Transverse colon (tissue), 4 donors: ENCODE measurements at regions not wholly inside any gene's neighbourhood (a gene's known extent, or its start where the extent isn't known, plus 50 kb on each side); places are given as distances from the start of the nearest gene placed in this dataset.

Experiments used
- DNase-seq: peaks from one replicate; pipeline ENCODE4 v3.0.0-alpha.2; 2019
- H3K27ac ChIP-seq, 4 donors: fragments of 200-600 bp; sonication (generic); 2 replicates each; pipeline ENCODE4 v1.5.1; 2016 to 2018; ENCODE audit warnings: inconsistent platforms in 4 of 4
- H3K27me3 ChIP-seq: fragments of 200-600 bp; sonication (generic); 2 replicates; pipeline ENCODE4 v1.5.1; 2017; ENCODE audit warnings: inconsistent platforms
- H3K36me3 ChIP-seq, 4 donors: fragments of 200-600 bp; sonication (generic); 2 replicates each; pipeline ENCODE4 v1.5.1; 2017 to 2019; ENCODE audit warnings: inconsistent platforms in 4 of 4
- H3K4me1 ChIP-seq, 4 donors: fragments of 200-600 bp; sonication (generic); 2 replicates each; pipeline ENCODE4 v1.5.1; 2017 to 2020; ENCODE audit warnings: inconsistent platforms in 4 of 4
- H3K4me3 ChIP-seq, 4 donors: fragments of 200-600 bp; sonication (generic); 1 replicate in 1 of 4; 2 replicates in 3 of 4; pipeline versions ENCODE4 v1.5.1 to v1.6.1; 2017 to 2019; ENCODE audit warnings: inconsistent platforms in 4 of 4
- H3K9me3 ChIP-seq, 2 donors: fragments of 200-600 bp; sonication (generic); 2 replicates each; pipeline ENCODE4 v1.5.1; 2017 to 2019; ENCODE audit warnings: inconsistent platforms in 2 of 2
- EP300 ChIP-seq: sonication (generic); formaldehyde crosslinking; IDR thresholded peaks from one replicate; pipeline ENCODE4 v1.6.1; 2017; ENCODE audit warnings: antibody characterized with exemption, low read depth
- POLR2A ChIP-seq: fragments of 450-650 bp; IDR thresholded peaks from one replicate; pipeline ENCODE4 v1.6.1; 2016; ENCODE audit warnings: antibody characterized with exemption, mild to moderate bottlenecking, moderate library complexity
- POLR2AphosphoS5 ChIP-seq, 3 donors: sonication (generic); formaldehyde crosslinking; IDR thresholded peaks; one replicate each; pipeline ENCODE4 v1.6.1; 2016; ENCODE audit warnings: antibody characterized with exemption in 3 of 3
- WGBS, 2 donors: methylation state at CpG; one replicate each; pipeline ENCODE4 v1.1.5; 2018; ENCODE audit warnings: low coverage in 1 of 2; 5-methylcytosine and 5-hydroxymethylcytosine counted together
- in situ Hi-C, 4 donors: fragments of 200-750 bp; cut with MboI; loops; one replicate each; pipeline versions ENCODE4 v1.15.0 to v1.15.1; 2017; ENCODE audit warnings: low sequenced_read_pairs in 3 of 4, low pct_ligation_motif_present in 1 of 4, low pct_unique_long_range_greater_than_20kb in 1 of 4
- intact Hi-C: fragments of 100-400 bp; cut with DNase I; formaldehyde crosslinking; loops from one replicate; pipeline ENCODE4 v1.15.1; 2023; ENCODE audit warnings: low total_unique reads
- TF ChIP-seq, protein P1 (sequence below), 5 experiments: fragments of 200-600 bp in 3 of 5; fragments of 450-650 bp in 2 of 5; sonication (generic) in 3 of 5; IDR thresholded peaks; 1 replicate in 2 of 5; 2 replicates in 3 of 5; pipeline ENCODE4 v1.5.1; 2016 to 2017; ENCODE audit warnings: antibody characterized with exemption in 5 of 5, inconsistent platforms in 3 of 5, mild to moderate bottlenecking in 2 of 5, moderate library complexity in 1 of 5

DNA sequence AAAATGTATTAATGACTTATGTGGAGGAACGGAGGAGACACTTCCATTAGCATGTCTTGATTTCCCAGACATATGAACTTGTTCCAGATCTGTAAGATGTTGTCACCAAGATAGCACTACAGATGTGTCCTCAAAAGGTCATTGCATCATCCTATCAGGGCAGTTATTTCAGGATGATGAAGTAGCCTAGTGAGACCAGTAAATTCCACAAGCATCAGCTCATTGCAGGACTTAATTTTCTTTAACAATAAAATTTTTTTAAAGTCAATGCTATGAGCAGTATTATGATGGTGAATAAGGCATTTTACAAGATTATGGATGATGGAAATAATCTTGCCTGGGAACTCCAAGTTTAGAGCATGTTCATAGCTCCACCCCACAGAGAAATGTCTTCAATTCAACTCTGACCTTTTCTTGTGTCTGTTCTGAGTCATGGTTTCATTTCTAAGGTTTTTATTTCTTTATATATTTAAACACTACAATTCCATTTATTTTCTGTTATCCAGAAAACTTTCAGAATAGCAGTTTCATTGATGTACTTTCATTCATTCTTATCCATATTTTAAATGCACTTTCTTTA is 1203.3 kb upstream of the CELF2 start:
- Histone ChIP-seq H3K27me3 (no peaks in the 10 kb centered on the region), H3K4me1 (no peaks in the 10 kb centered on the region), H3K9me3 (peaks cover 7 to 10% of the 10 kb centered on the region in 2 donors), H3K36me3 (no peaks in the 10 kb centered on the region), H3K4me3 (no peak overlapping the region), H3K27ac (no peak overlapping the region)
- whole genome bisulfite sequencing, 2 donors, result 88 to 100% methylated on average over 1 of the region's 1 CpG
- no peak for DNase-seq
- in situ Hi-C loops (no loop called here), intact Hi-C loops (no loop called here)
- TF ChIP-seq, protein P1, sequence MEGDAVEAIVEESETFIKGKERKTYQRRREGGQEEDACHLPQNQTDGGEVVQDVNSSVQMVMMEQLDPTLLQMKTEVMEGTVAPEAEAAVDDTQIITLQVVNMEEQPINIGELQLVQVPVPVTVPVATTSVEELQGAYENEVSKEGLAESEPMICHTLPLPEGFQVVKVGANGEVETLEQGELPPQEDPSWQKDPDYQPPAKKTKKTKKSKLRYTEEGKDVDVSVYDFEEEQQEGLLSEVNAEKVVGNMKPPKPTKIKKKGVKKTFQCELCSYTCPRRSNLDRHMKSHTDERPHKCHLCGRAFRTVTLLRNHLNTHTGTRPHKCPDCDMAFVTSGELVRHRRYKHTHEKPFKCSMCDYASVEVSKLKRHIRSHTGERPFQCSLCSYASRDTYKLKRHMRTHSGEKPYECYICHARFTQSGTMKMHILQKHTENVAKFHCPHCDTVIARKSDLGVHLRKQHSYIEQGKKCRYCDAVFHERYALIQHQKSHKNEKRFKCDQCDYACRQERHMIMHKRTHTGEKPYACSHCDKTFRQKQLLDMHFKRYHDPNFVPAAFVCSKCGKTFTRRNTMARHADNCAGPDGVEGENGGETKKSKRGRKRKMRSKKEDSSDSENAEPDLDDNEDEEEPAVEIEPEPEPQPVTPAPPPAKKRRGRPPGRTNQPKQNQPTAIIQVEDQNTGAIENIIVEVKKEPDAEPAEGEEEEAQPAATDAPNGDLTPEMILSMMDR (IDR thresholded peaks at IDR 0.05), result no peak
- TF ChIP-seq POLR2AphosphoS5 (IDR thresholded peaks at IDR 0.05), result no peak
- no peak for TF ChIP-seq EP300
- TF ChIP-seq POLR2A, result no peak

DNA sequence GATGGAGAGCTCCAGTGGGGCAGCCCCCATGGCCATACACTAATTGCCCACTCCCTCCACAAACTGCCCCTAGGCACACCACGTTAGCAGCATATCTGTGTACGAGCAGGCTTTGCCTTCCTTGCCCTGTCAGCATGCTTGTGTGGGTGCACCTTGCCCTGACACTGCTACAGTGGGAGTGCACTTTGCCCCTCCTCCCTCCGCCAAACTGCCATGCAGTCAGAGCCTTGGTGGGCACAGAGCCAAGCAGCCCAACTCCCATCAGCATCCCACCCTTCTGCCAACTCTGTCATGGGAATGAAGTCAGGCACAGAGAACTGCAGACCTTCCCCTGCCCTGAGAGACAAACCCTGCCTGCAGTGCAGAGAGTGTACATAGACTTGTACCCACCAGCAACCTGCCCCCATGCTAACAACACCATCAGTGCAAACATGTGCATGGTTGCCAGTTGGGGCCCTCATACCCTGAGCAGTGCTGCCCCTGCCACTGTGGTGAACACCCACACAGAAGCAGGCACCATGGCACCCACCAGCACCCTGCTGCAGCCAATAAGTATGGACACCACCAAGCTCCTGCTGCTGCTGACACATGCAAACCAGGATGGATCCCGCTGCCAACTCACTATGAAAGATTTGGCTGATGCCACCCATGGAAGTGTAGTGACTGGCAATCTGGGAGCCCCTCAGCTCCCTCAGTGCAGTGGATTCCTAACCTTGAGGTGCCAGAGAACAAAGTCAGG is 1197.7 kb upstream of the CELF2 start:
- Histone ChIP-seq H3K9me3 (peaks cover 7 to 10% of the 10 kb centered on the region in 2 donors), H3K36me3 (no peaks in the 10 kb centered on the region), H3K27ac (no peak overlapping the region), H3K4me1 (no peaks in the 10 kb centered on the region), H3K27me3 (no peaks in the 10 kb centered on the region), H3K4me3 (no peak overlapping the region)
- in situ Hi-C loops (no loop called here), intact Hi-C loops (no loop called here)
- WGBS, 2 donors, result 70% methylated on average over 4 of the region's 4 CpGs; no CpG with 5 or more reads in 1 of the 2 donors
- TF ChIP-seq POLR2A, result no peak
- TF ChIP-seq, protein P1 (IDR thresholded peaks at IDR 0.05), result no peak
- no peak for TF ChIP-seq EP300
- TF ChIP-seq POLR2AphosphoS5 (IDR thresholded peaks at IDR 0.05), result no peak
- no peak for DNase-seq

DNA sequence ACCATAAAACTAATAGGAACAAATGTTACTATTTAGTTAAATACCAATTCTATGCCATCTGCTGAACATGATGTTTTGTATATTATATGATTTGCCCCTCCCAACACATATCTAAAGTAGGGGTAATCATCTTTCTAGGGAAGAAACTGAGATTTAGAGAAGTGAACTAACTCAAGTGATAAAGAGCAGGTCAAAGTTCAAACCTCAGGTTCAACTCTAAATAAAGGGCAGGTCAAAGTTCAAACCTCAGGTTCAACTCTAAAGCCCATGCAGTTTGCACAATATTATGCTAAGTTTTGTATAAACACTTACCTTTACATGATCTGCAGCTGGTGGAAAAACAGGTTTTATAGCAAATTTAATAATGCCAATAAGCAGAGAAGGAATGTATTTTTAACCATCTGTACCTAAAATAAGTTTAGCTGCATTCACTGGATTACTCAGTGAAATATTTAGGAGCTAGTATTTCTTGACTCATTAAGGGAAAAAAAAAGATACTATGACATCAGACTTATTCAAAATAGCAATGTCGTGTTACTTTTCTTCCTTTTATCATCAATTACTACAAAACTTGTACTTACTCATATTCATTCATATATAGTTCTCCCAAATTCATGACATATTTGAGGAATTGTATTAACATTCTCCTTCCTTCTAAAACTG is 1194.3 kb upstream of the CELF2 start:
- intact Hi-C loops, result no loop called here
- WGBS, 2 donors, result 56% methylated on average over 1 of the region's 1 CpG
- no peak overlapping the region for H3K4me3 ChIP-seq
- H3K27ac ChIP-seq, result no peak overlapping the region
- no peak for DNase-seq
- no peaks in the 10 kb centered on the region for H3K36me3 ChIP-seq
- no peaks in the 10 kb centered on the region for H3K9me3 ChIP-seq
- no peak for TF ChIP-seq POLR2A
- TF ChIP-seq, protein P1 (IDR thresholded peaks at IDR 0.05), result no peak
- H3K4me1 ChIP-seq, result no peaks in the 10 kb centered on the region
- in situ Hi-C loops, result no loop called here
- no peaks in the 10 kb centered on the region for H3K27me3 ChIP-seq

DNA sequence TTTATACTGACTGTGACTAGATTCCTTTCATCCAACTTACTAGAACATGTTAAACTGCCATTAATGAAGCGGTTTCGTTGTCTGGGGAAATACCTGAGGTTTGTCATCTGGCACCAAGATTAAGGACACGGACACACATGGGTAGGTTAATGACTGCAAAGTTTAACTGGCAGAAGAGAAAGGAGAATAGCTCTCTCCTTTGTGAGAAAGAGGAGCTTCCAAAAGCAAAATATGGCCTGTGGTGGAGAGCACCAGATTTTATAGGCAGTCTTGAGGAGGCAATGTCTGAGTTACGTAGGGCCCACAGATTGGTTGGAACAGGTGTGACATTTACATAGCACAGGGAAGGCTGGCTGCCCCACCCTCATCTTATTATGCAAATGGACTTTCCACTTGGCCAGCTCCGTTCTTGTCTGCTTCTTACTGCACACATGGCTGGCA is 1193.0 kb upstream of the CELF2 start:
- Histone ChIP-seq H3K27me3 (no peaks in the 10 kb centered on the region), H3K27ac (no peak overlapping the region), H3K4me3 (no peak overlapping the region), H3K36me3 (no peaks in the 10 kb centered on the region), H3K4me1 (no peaks in the 10 kb centered on the region), H3K9me3 (no peaks in the 10 kb centered on the region)
- whole genome bisulfite sequencing, 2 donors, result 76 to 89% methylated on average over 4 to 5 of the region's 5 CpGs
- intact Hi-C loops, result no loop called here
- no peak for DNase-seq
- in situ Hi-C loops, result no loop called here
- TF ChIP-seq POLR2AphosphoS5 (IDR thresholded peaks at IDR 0.05), result no peak
- no peak for TF ChIP-seq POLR2A
- TF ChIP-seq EP300, result no peak
- TF ChIP-seq, protein P1 (IDR thresholded peaks at IDR 0.05), result no peak
